Activated CD4-positive, alpha-beta T cell treated with anti-CD3 and anti-CD28 coated beads, Interleukin-2, amount 50 U/mL, for 4 hours (primary cell): ENCODE measurements at regions not wholly inside any gene's neighbourhood (a gene's known extent, or its start where the extent isn't known, plus 50 kb on each side); places are given as distances from the start of the nearest gene placed in this dataset.

ENCODE experiments used
- DNase-seq, 2 experiments: peaks; one replicate each; pipeline ENCODE4 v3.0.0-alpha.2; 2020

DNA sequence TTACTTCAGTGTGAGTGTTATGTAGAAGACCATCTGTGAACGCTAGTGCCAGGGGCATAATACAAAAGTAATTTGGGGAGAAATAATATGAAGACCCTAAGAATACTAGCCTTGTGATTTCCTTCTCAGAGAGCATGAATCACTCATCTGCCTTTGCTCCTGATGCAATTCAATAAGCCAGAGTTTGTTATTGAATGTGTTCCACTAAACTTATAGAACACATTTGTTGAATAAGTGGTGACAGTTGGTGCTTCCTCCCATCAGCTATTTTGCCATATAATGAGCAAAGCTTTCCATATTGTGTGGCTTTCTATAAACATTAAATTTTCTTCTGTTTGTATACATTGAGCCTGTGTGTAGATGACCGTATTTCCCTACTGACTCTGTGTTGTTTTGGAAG is 136.4 kb upstream of the QRFPR start:
- DNase-seq = no peak

DNA sequence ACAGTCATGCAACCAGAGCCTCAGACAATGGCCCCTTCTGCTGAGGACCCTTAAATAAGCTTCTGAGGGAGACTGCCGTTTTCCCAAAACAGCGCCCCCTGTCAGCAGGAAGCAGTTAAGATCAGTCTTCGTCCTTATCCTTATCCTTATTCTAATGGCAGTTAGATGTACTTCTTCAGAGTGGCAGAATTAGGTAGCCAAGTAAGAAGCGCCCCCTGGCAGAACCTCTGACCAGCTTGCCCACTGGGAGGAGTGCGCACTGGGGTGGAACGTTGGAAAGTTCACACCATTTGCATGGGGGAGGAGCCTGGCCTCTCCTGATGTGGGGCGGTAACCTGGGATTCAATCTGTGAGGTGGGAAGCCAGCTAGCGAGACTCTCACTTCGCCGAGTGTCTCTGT is 133.6 kb upstream of the QRFPR start:
- DNase-seq = no peak

DNA sequence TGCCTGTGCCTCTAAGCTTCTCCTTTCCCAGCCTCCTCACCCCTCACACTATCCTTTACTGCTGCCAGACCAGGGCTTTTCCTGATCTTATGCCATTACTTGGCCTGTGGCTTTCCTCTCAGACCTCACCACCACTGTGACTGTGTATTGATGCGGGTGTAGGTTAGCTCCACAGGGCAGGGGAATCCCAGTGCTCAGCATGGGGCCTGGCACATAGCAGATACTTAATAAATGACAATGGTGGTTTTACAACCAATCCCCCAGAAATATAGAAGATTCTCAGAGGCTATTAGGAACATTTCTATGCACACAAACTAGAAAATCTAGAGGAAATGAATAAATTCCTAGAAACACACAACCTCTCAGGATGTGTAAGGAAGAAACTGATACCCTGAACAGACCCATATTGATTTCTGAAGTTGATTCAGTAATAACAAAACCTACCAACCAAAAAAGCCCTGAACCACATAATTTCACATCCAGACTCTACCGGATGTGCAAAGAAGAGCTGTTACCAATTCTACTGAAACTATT is 129.6 kb upstream of the QRFPR start:
- no peak for DNase-seq

GRCh38 chr4:121485190-121485804 is 104.5 kb upstream of the QRFPR start:
- no peak for DNase-seq

DNA sequence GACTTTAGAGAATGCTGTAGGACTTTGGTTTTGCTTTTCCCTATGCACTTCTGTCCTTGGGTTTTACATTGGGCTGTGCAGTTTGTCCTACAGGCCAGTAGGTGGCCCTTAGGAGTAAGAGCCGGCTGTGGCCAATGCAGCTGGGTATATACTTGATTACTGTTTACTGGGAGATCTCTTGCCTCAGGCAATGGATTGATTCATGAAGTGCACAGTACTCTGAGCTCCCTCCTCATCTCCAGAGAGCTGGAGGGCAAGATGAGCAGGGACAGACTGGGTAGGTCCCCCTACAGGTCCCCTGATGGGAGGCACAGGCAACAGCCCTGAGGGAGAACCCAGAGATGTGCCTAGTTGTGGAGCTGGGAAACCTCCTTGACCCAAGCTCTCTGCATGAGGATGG is 103.8 kb upstream of the QRFPR start:
- DNase-seq = peak in 1 of 2 experiments; percentile 2

- no peak for DNase-seq
These were observed 99.0 kb upstream of the QRFPR start for GRCh38 chr4:121479808-121480207.

GRCh38 chr4:121477480-121477879 is 96.7 kb upstream of the QRFPR start:
- DNase-seq = no peak

DNA sequence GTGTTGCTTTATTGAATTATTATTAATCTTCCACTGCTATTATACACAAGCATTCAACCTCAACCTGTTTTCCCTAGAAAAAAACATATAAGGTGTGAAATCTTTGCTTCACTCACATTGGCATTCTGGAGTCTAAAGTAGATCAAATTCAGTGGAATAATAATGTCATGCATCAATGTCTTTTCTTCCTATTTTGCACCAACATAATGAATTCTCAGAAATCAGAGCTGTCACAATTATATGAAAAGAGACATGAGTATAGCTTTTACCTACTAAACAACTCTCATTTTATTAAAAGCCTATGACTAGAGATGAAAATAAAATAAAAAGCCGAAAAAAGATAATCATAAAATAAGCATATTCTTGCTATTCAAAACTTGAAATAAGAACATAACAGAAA is 96.3 kb upstream of the QRFPR start:
- DNase-seq = no peak

DNA sequence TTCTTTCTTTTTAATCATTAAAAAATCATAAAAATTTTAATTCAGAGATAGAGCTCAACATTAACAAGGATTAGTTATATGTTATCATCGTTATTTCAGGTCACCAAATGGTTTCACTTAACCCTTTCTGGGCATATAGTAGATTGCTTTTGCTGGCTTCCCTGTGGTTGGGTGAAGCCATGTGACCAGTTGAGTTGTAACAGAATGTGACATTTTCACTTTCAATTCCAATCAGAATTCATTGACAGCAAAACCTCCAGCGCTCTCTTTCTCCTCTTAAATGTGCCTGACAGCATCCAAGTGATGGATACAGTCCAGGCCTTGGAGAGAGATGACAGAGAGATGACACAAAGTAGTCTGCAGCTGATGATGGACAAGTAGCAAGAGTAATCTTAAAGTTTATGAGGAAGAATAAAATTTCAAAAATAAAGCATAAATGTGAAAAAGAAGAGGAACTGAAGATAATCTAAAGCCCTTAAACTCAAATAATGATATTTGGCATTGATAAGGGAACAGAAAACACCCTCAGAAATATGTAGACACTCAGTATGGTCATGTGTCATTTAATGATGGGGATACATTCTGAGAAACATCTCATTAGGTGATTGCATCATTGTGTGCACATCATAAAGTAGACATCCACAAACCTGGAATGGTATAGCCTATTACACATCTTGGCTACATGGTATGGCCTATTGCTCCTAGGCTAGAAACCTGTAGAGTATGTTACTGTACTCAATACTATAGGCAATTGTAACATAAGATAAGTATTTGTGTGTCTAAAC is 92.3 kb upstream of the QRFPR start:
- DNase-seq = no peak

DNA sequence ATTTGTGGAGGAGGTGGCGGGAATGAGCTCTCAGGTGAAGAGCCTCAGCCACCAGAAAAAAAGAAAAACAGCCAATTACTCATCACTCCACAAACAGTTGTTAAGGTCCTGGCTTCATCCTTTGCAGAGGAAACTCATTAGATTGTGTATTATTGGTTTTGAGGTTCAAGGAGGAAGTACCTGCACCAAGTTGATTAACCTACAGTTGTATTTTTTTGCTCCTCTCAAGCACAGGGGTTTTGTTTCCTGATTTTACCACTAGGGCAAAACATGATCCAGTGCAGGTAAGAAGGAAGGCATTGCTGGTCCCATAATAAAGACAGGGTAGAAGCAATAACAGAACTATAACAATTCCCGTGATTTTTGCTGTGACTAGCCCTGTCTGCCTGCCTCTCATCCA is 84.0 kb upstream of the QRFPR start:
- DNase-seq = no peak

DNA sequence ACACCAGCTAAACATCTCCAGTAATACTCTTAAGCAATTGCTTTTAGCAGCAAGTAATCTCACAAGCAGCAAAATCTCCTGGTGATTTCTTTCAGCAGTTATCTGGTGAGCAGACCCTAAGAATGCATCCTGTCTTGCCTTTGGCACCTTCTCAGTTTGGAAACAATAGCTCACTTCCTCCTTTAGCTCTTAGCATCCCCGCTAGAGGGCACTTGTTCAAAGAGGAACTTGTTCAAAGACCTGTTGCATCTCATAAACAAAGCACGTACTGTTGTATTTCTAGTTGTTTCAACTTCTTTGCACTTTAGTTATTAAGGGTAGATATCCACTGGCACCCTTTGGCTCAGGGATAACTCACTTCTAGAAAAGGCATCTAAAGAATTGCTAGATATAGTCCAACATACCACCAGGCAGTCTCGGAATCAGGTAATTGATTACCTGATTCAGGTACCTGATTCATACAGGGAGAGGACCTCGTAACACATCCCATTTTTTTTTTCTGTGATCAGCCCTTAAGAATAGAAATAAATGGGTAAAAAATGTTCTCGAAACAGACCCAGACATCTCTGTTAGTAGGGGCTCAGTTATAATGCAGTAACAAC is 81.9 kb upstream of the QRFPR start:
- DNase-seq = peak; percentile 6 to 8

GRCh38 chr4:121459026-121459425 is 78.2 kb upstream of the QRFPR start:
- no peak for DNase-seq

GRCh38 chr4:121457278-121457875 is 76.6 kb upstream of the QRFPR start:
- DNase-seq = no peak

GRCh38 chr4:121455285-121455684 is 74.5 kb upstream of the QRFPR start:
- DNase-seq = no peak

DNA sequence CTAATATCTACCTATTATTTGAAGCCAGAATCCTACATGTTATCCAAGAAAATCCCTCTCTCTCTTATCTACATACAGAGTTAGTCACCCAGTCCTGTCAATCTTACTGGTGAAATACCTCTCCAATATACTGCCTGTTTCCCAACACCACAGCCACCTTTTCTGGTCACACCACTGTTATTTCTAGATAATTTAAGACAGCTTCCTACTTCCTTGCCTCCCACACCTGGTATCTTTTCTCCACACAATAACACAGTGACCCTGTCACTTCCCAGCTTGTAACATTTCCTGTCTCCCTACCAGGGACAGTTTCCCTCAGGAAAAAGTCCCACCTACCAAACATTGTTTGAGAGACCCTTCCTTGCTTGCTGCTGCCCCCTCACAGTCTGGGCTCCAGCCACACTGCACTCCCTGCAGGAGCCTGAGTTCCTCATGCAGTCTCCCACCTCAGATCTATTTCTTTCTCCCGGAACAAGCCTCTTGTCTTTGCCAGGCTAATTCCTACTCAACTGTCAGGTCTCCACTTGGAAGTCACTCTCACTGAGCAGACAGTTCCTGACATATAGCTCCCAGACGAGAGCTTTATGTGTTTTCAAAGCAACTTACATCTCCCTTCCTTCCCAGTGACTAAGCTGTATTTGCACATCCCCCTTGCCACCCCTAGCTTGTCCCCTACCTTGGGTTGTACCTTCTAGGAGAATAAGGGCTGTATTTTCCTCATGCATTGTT is 73.6 kb upstream of the QRFPR start:
- DNase-seq = no peak

DNA sequence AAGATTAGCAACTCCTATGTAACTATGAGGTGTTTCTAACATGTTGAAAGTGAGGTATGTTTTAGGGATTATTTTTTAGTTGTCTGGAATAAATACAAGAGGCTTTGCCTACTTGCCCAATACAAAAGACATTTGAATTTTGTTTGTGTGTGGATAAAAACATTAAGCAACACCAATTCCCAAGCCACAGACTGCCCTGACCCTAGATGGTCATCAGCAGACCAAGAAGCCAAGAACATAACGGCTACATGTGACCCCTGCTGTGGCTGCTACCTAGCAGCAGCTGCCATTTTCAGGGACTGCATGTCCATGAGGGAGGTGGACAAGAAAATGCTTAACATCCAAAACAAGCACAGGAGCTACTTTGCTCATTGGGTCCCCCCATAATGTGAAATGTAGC is 70.5 kb upstream of the QRFPR start:
- DNase-seq = no peak

- DNase-seq = no peak
These were observed 68.6 kb upstream of the QRFPR start for GRCh38 chr4:121449416-121449815.

GRCh38 chr4:121448231-121448630 is 67.4 kb upstream of the QRFPR start:
- DNase-seq = no peak

- DNase-seq = no peak
These were observed 58.9 kb upstream of the QRFPR start for GRCh38 chr4:121439669-121440068.
